ENCODE measurements at regions not wholly inside any gene's neighbourhood (a gene's known extent, or its start where the extent isn't known, plus 50 kb on each side); places are given as distances from the start of the nearest gene placed in this dataset.

GRCh38 chr1:39134768-39135333, 69.6 kb upstream of the MACF1 start:
- 94 to 96% (median 96%) methylated on average over 5 of the region's 5 CpGs for WGBS, 4 donors

DNA sequence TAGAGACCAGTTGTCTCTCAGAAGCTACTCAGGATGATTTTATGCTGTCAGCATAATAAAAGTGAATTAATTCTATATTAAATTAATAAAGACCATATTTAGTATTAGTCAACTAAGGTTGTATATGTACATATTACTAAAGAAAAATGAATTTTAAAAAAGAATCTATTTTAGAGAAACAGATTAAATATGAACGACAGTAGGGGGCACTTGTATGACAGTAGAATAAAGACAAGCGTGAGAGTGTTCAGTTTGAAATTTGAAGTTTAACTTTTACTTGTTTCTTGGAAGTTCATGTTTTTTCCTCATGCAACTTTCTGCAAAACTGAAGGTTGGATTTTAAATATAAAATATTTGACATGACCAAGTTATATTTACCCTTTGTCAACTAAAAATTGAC, 67.9 kb upstream of the MACF1 start:
- Histone ChIP-seq H3K4me3 (no peak overlapping the region), H3K36me3 (no peaks in the 10 kb centered on the region), H3K9me3 (no peaks in the 10 kb centered on the region), H3K4me1 (peaks cover 0 to 46% (median 24%) of the 10 kb centered on the region in 12 donors), H3K27ac (no peak overlapping the region), H3K27me3 (no peaks in the 10 kb centered on the region)
- peak in 1 of 12 donors; percentile 21 for TF ChIP-seq CTCF (IDR thresholded peaks at IDR 0.05)
- no peak for TF ChIP-seq POLR2A (IDR thresholded peaks at IDR 0.05)
- WGBS, 4 donors: 76 to 79% (median 77%) methylated on average over 2 of the region's 2 CpGs
- ATAC-seq: no peak
- DNase-seq: no peak
- intact Hi-C loops (cut with DNase I): loop anchor here in 4 of 10 donors (5.0 to 10.0 kb wide), 3 partner anchors 36 to 56 kb away; no protein-coding TSS in a partner anchor

More at GRCh38 chr1:39134768-39135333, 69.6 kb upstream of the MACF1 start:
- intact Hi-C loops (cut with DNase I): loop anchor here in 4 of 10 donors (5.0 to 10.0 kb wide), 3 partner anchors 37 to 57 kb away; no protein-coding TSS in a partner anchor
- Histone ChIP-seq H3K4me1 (peaks cover 0 to 48% (median 33%) of the 10 kb centered on the region in 12 donors), H3K27ac (peak overlapping the region in 1 of 12 donors; percentile 50), H3K36me3 (no peaks in the 10 kb centered on the region), H3K9me3 (no peaks in the 10 kb centered on the region), H3K27me3 (no peaks in the 10 kb centered on the region), H3K4me3 (no peak overlapping the region)
- ATAC-seq: no peak
- DNase-seq: no peak
- TF ChIP-seq CTCF (IDR thresholded peaks at IDR 0.05): no peak
- no peak for TF ChIP-seq POLR2A (IDR thresholded peaks at IDR 0.05)

GRCh38 chr1:39139723-39140360, 64.7 kb upstream of the MACF1 start:
- Histone ChIP-seq H3K4me3 (no peak overlapping the region), H3K4me1 (peaks cover 0 to 43% (median 24%) of the 10 kb centered on the region in 12 donors)
- WGBS, 4 donors: 86 to 99% (median 95%) methylated on average over 3 of the region's 3 CpGs

More at GRCh38 chr1:39139723-39140360, 64.7 kb upstream of the MACF1 start:
- no peak for TF ChIP-seq CTCF (IDR thresholded peaks at IDR 0.05)
- TF ChIP-seq POLR2A (IDR thresholded peaks at IDR 0.05): no peak
- Histone ChIP-seq H3K36me3 (no peaks in the 10 kb centered on the region), H3K9me3 (no peaks in the 10 kb centered on the region), H3K27me3 (no peaks in the 10 kb centered on the region), H3K27ac (no peak overlapping the region)
- peak in 2 of 4 donors; percentile 12 to 23 for ATAC-seq
- intact Hi-C loops (cut with DNase I): loop anchor here in 5 of 10 donors (5.0 to 10.0 kb wide), 5 partner anchors 32 to 52 kb away; no protein-coding TSS in a partner anchor
- DNase-seq: no peak
